ENCODE measurements at regions not wholly inside any gene's neighbourhood (a gene's known extent, or its start where the extent isn't known, plus 50 kb on each side); places are given as distances from the start of the nearest gene placed in this dataset.
"Not testable (repeated sequence)": the region's sequence is repeated elsewhere in the genome, so short reads cannot be mapped to it uniquely, and the experiment has no call there.

DNA sequence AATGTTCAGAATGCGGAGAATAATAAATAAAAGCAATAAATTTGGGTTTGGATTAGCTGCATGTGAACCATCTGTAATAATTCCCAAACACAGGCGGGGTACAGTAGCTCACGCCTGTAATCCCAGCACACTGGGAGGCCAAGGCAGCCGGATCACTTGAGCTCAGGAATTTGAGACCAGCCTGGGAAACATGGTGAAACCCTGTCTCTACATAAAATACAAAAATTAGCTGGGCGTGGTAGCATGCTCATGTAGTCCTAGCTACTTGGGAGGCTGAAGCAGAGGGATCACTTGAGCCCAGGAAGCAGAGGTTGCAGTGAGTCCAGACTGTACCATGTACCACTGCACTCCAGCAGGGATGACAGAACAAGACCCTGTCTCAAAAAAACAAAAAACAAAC is 53.9 kb upstream of the KCTD7 start:
- not testable (repeated sequence) for H3K4me1 ChIP-seq (ENCODE audit: control insufficient read depth, insufficient read depth, low read length); H3K27me3 Mint-ChIP-seq (ENCODE audit: low read depth in 2 of 2); H3K9me3 ChIP-seq (ENCODE audit: control insufficient read depth, insufficient read depth, low read length); H3K27ac ChIP-seq (ENCODE audit: low read length); DNase-seq; ATAC-seq; H3K4me3 ChIP-seq (ENCODE audit: low read length); H3K9me3 Mint-ChIP-seq; H3K27ac Mint-ChIP-seq; H3K4me3 Mint-ChIP-seq; H3K27me3 ChIP-seq (ENCODE audit: control insufficient read depth, insufficient read depth, low read length)
- peaks cover 15% of the 10 kb centered on the region for H3K36me3 Mint-ChIP-seq
- H3K4me1 Mint-ChIP-seq = peaks cover 35 to 42% of the 10 kb centered on the region in 2 donors
- H3K36me3 ChIP-seq (ENCODE audit: control insufficient read depth, insufficient read depth, low read length) = peaks cover 39% of the 10 kb centered on the region
- intact Hi-C loops (cut with micrococcal nuclease) = loop anchor here (5.0 kb wide), 1 partner anchor 127 kb away; no protein-coding TSS in a partner anchor
- WGBS (ENCODE audit: insufficient coverage) = 99% methylated on average over 5 of the region's 5 CpGs

DNA sequence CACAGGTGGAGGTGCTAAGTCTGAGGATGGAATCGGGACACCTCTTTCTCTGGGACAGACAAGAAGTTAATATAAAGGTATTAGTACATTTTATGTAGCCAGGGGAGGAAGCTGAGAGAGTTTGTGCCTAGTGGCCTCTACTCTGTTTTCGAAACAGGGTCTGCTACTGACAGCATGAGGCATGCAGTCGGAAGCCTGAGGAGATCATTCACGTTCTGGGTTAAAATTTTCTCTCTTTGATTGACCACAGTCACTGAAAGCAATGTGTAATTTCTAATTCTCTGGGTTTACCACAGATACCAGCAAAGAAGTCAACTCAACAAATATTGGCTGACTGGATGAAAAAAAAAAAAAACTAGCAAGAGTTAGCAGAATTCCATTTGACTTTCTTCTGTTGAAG is 53.3 kb upstream of the KCTD7 start:
- DNase-seq (no peak), ATAC-seq (no peak)
- Histone ChIP-seq H3K4me3 (ENCODE audit: low read length) (no peak overlapping the region), H3K9me3 (ENCODE audit: control insufficient read depth, insufficient read depth, low read length) (no peaks in the 10 kb centered on the region), H3K27ac (ENCODE audit: low read length) (no peak overlapping the region), H3K4me1 (ENCODE audit: control insufficient read depth, insufficient read depth, low read length) (no peaks in the 10 kb centered on the region), H3K36me3 (ENCODE audit: control insufficient read depth, insufficient read depth, low read length) (peaks cover 35% of the 10 kb centered on the region), H3K27me3 (ENCODE audit: control insufficient read depth, insufficient read depth, low read length) (no peaks in the 10 kb centered on the region)
- Mint-ChIP-seq H3K4me3 (no peak overlapping the region), H3K36me3 (peaks cover 15% of the 10 kb centered on the region), H3K4me1 (peaks cover 39 to 46% of the 10 kb centered on the region in 2 donors), H3K9me3 (no peaks in the 10 kb centered on the region), H3K27ac (no peak overlapping the region), H3K27me3 (ENCODE audit: low read depth in 2 of 2) (no peaks in the 10 kb centered on the region)
- WGBS (ENCODE audit: insufficient coverage) = 76% methylated on average over 4 of the region's 4 CpGs
- TF ChIP-seq, protein P1, sequence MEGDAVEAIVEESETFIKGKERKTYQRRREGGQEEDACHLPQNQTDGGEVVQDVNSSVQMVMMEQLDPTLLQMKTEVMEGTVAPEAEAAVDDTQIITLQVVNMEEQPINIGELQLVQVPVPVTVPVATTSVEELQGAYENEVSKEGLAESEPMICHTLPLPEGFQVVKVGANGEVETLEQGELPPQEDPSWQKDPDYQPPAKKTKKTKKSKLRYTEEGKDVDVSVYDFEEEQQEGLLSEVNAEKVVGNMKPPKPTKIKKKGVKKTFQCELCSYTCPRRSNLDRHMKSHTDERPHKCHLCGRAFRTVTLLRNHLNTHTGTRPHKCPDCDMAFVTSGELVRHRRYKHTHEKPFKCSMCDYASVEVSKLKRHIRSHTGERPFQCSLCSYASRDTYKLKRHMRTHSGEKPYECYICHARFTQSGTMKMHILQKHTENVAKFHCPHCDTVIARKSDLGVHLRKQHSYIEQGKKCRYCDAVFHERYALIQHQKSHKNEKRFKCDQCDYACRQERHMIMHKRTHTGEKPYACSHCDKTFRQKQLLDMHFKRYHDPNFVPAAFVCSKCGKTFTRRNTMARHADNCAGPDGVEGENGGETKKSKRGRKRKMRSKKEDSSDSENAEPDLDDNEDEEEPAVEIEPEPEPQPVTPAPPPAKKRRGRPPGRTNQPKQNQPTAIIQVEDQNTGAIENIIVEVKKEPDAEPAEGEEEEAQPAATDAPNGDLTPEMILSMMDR (IDR thresholded peaks at IDR 0.05) = no peak
- intact Hi-C loops (cut with micrococcal nuclease) = no loop called here

DNA sequence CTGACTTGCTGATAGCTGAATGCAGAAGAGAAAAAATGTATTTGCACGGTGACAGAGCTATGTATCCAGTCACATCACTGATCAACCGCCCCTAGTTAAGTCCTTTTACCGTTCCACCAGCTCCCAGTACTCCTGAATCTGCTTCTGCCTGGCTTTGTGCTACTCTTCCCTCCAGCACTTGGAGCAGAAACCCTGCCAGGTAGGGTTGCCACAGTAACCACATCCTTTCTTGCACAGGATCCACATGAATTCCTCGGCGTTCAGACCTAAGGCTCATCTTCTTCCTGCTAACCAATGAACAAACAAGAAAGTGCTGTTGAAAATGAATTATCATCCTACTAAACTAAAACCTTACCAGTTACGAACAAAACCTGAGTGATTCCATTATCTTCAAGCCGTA is 52.0 kb upstream of the KCTD7 start:
- intact Hi-C loops (cut with micrococcal nuclease) = no loop called here
- 80% methylated on average over 6 of the region's 7 CpGs for WGBS (ENCODE audit: insufficient coverage)
- H3K36me3 Mint-ChIP-seq = peaks cover 15% of the 10 kb centered on the region
- no peak for DNase-seq
- H3K9me3 Mint-ChIP-seq = no peaks in the 10 kb centered on the region
- no peak overlapping the region for H3K4me3 Mint-ChIP-seq
- Histone ChIP-seq H3K36me3 (ENCODE audit: control insufficient read depth, insufficient read depth, low read length) (peaks cover 31% of the 10 kb centered on the region), H3K4me3 (ENCODE audit: low read length) (no peak overlapping the region), H3K4me1 (ENCODE audit: control insufficient read depth, insufficient read depth, low read length) (no peaks in the 10 kb centered on the region), H3K9me3 (ENCODE audit: control insufficient read depth, insufficient read depth, low read length) (no peaks in the 10 kb centered on the region), H3K27ac (ENCODE audit: low read length) (no peak overlapping the region), H3K27me3 (ENCODE audit: control insufficient read depth, insufficient read depth, low read length) (no peaks in the 10 kb centered on the region)
- peak overlapping the region in 1 of 2 donors; percentile 26 for H3K27ac Mint-ChIP-seq
- no peaks in the 10 kb centered on the region for H3K27me3 Mint-ChIP-seq (ENCODE audit: low read depth in 2 of 2)
- peaks cover 39 to 49% of the 10 kb centered on the region in 2 donors for H3K4me1 Mint-ChIP-seq
- no peak for ATAC-seq
- TF ChIP-seq, protein P1 (IDR thresholded peaks at IDR 0.05) = no peak
